GM21576 (cell line): ENCODE measurements at regions not wholly inside any gene's neighbourhood (a gene's known extent, or its start where the extent isn't known, plus 50 kb on each side); places are given as distances from the start of the nearest gene placed in this dataset.
"Not testable (repeated sequence)": the region's sequence is repeated elsewhere in the genome, so short reads cannot be mapped to it uniquely, and the experiment has no call there.

Source experiments
- ATAC-seq: cut with Tn5 transposase; IDR thresholded peaks from one replicate; pipeline ENCODE4 v1.9.1; 2021; ENCODE audit warnings: mild to moderate bottlenecking, moderate library complexity; ENCODE audit not compliant: unreplicated experiment

GRCh38 chr12:60437297-60437696 lies 841.5 kb downstream of the SLC16A7 start:
- ATAC-seq, result no peak

DNA sequence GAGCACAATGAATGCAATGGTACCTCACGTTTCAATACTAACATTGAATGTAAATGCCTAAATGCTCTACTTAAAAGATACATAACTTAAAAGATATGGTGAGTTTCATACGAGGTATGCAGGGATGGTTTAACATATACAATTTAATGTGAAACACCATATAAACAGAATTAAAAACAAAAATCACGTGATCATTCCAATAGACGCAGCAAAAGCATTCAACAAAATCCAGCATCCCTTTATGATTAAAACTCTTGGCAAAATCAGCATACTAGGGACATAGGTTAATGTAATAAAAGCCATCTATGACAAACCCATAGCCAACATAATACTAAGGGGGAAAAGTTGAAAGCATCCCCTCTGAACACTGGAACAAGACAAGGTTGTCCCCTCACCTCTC lies 845.7 kb downstream of the SLC16A7 start:
- no peak for ATAC-seq

GRCh38 chr12:60451457-60451856 lies 855.6 kb downstream of the SLC16A7 start:
- ATAC-seq, result no peak

DNA sequence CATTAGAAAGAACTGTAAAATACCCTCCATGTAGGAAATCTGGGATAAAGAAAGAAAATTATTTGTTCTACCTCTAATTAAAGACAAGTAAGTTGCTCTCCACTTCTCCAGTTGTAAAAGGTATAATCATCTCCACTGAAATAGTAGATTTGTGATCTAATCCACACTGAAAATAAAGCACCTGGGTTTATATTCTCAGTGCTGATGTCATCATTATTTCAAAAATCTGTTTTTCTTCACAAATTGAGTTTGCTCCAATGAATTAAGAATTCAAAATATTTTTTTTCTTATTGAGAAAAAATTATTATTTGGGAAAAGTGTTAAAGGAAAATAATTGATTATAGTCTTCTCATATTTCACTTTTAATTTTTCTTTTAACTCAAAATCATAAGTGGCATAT lies 869.2 kb downstream of the SLC16A7 start:
- no peak for ATAC-seq

- no peak for ATAC-seq
Observed at GRCh38 chr12:60468546-60468945, 872.7 kb downstream of the SLC16A7 start.

GRCh38 chr12:60475825-60476224 lies 880.0 kb downstream of the SLC16A7 start:
- ATAC-seq, result no peak

GRCh38 chr12:60487284-60487683 lies 891.5 kb downstream of the SLC16A7 start:
- no peak for ATAC-seq

GRCh38 chr12:60489071-60489470 lies 893.2 kb downstream of the SLC16A7 start:
- no peak for ATAC-seq

DNA sequence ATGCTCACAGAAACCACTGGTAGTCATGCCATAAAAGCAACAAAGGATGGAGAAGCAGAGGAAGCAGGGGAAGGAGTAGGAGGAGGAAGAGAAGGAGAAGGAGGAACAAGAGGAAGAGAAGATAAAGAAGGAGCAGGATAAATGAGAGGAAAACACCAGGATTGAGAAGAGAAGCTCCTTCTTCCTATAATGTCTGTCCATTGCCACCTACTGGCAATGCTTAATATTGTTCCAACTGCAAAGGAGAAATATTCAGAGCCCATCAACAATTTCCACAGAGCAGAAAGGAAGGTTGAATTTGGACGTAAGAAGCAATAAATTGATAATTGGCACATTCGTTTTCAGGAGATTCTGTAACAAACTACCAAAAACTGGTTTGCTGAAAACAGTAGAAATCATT lies 898.4 kb downstream of the SLC16A7 start:
- no peak for ATAC-seq

DNA sequence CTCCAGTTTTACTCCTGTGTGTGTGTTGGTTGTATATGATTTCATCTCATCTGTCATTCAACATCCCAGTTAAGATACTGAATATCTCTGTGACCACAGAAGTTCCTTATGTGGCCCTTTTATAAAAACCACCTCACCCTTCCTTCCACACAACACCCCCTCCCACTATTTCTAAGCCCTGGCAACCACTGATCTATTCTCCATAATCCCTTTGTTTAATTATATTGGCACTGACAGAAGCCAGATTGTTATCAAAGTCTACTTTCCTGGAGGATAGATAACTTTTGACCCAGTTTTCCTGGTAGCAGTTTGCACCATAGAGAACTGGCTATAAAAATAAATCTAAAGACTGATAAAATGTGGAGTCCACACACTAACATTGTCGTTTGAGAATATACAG lies 902.8 kb downstream of the SLC16A7 start:
- no peak for ATAC-seq

GRCh38 chr12:60501124-60501729 lies 905.4 kb downstream of the SLC16A7 start:
- ATAC-seq, result no peak

- ATAC-seq, result no peak
Observed at GRCh38 chr12:60522684-60523400, 927.0 kb downstream of the SLC16A7 start.

DNA sequence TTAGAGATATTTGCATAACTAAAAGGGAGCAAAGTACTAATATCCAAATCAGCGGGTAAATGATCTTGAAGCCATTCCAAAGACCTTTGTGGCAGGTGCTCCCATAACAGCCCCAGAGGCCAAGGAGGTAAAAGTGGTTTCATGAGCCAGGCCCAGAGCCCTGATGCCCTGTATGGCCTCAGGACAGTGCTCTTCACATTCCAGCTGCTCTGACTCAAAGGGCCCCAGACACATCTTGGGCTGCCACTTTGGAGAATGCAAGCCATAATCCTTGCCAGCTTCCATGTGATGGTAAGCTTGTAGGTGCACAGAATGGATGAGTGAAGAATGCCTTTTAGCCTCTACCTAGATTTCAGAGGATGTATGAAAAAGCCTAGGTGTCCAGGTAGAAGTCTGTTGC lies 933.4 kb downstream of the SLC16A7 start:
- no peak for ATAC-seq

DNA sequence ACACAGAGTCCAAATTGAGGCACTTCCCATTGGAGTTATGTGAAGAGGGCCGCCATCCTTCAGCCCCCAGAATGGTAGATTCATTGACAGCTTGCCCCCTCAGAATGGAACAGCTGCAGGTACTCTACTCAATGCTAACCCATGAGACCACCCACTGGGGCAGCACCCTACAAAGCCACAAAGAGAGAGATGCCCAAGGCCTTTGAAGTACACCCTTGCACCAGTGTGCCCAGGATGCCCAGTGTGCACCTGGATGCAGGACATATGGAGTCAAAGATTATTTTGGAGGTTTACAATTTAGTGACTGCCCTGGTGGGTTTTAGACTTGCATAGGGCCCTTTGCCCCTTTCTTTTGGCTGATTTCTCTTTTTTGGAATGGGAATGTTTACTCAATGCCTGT lies 933.9 kb downstream of the SLC16A7 start:
- no peak for ATAC-seq

DNA sequence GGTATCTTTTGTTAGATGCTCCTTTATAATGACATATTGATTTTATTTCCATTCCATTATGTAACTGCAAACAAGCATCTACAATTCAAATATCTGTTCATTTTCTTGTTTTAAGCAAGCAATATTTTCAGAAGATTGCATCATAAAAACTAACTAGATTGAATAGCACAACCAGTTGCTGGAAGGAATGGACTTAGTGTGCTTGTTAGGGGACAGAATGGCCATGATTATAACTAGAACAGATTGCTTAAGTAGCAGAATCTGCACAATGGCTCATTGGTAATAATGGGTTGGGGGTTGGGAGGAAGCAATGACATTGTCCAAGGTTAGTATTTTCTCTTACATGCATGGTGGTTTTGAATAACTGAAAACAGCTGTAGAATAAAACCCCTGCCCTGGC lies 939.5 kb downstream of the SLC16A7 start:
- ATAC-seq, result no peak

GRCh38 chr12:60539592-60539991 lies 943.8 kb downstream of the SLC16A7 start:
- ATAC-seq, result no peak

DNA sequence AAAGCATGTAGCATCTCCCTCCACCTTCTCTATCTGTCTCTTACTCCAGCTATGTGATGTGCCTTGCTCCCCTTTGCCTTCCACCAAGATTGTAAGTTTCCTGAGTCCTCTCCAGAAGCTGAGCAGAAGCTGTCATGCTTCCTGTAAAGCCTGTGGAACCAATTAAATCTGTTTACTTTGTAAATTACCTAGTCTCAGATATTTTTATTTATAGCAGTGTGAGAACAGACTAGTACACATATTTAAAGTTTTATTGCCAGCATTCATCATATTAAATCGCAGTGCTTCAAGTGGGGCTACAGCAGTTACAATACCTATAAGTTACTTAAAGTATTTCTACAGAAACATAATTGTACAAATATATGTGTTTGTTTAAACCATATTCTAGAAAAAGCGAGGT lies 973.1 kb downstream of the SLC16A7 start:
- ATAC-seq, result no peak

DNA sequence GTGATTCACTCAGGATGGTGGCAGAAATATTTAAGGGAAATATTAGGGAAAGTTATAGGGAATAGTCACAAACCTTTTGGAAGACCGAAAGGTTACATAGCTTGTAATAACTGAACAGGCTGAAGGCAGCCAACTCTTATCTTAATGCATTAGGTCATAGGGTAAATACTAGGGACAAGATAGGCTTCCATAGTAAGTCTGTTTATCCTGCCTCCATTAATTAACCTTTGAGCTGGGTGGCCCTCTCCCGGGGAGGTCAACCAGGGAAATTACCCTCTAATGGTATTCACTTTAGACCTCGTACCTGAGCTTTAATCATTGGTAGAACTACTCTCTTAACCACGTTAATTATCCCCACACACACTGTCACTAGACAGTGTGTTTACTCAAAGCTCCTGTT lies 981.8 kb downstream of the SLC16A7 start:
- no peak for ATAC-seq

GRCh38 chr12:60587664-60588063 lies 991.8 kb downstream of the SLC16A7 start:
- ATAC-seq, result not testable (repeated sequence)

DNA sequence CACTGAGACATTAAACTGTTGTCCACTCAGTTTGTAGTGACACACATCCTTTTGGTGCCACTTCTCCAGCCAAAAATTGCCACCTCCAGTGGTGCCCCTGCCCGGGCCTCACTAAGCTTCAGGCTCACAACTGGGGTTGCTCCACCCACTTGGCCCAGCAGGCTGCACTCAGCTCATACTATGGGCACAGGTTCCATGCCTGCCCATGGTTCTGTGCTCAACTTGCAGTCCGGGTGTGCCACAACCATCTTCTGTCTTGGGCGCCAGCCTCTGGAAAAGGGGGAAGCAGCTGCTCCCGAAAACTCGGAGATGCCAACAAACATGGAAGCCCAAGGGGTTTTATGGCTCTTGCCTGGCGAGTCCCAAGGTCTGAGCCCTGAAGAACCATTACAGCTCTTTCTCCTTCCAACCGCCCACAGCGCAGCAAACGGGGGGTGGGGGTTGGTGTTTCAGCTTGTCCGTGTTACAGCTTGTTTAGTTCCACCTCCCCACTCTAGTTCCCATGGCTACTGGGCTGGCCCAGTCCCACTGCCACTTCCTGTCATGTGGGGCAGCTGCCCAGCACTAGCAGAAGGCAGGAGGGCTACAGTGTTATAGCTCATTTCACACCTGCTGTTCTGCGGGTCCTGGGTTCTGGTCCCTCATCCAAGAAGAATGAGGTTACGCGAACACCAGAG lies 998.3 kb downstream of the SLC16A7 start:
- no peak for ATAC-seq

GRCh38 chr12:60602601-60603000 lies 1006.8 kb downstream of the SLC16A7 start:
- ATAC-seq, result no peak

- not testable (repeated sequence) for ATAC-seq
Observed at GRCh38 chr12:60603475-60603874, 1007.6 kb downstream of the SLC16A7 start.
